K562 (cell line): ENCODE measurements at regions not wholly inside any gene's neighbourhood (a gene's known extent, or its start where the extent isn't known, plus 50 kb on each side); places are given as distances from the start of the nearest gene placed in this dataset.

Experiments
- ATAC-seq: fragments of 200-7000 bp; cut with Tn5 transposase; 3 replicates; pipeline ENCODE4 v1.9.1; 2020; ENCODE audit warnings: moderate library complexity
- BruUV-seq: library from RNA; stranded (reverse); fragments of 400-500 nt; replicated peaks from 2 replicates; lab custom pipeline; 2021; lab: Mats Ljungman, UMichigan
- CTCF ChIA-PET: fragments of 300-600 bp; formaldehyde crosslinking; extraction: SDS; loops from one replicate; lab custom pipeline; 2021; ENCODE audit warnings: low intra/inter-chr PET ratio; lab: Yijun Ruan, JAX
- POLR2A ChIA-PET: fragments of 300-600, 350-650 bp; sonication (Branson Sonifier 250); formaldehyde crosslinking; extraction: SDS; loops from one replicate; lab custom pipeline; 2021; ENCODE audit warnings: antibody characterized with exemption, inconsistent platforms; lab: Yijun Ruan, JAX
- DNase-seq, 4 experiments: peaks; one replicate each; pipeline versions ENCODE4 v3.0.0 to v3.0.0-alpha.2; 2011 to 2018; ENCODE audit warnings: low spot score in 3 of 4, mixed read lengths in 3 of 4; ENCODE audit errors: extremely low read depth in 1 of 4
- FAIRE-seq: peaks from 2 replicates; lab custom pipeline; 2011; peaks lifted over from hg19 to GRCh38; lab: Jason Lieb, UNC
- H2AFZ ChIP-seq: 2 replicates; pipeline ENCODE4 v1.6.0; 2011; ENCODE audit warnings: low read depth, low read length, control low read depth, inconsistent platforms
- H3K27ac ChIP-seq: fragments of 200-600 bp; 3 replicates; pipeline ENCODE4 v1.8.0; 2011; ENCODE audit warnings: low read depth, mild to moderate bottlenecking, control low read depth, inconsistent platforms, low read length, moderate library complexity, mixed read lengths; ENCODE audit errors: extremely low read depth
- H3K27me3 ChIP-seq, 2 experiments: fragments of 300-600 bp in 1 of 2; 2 replicates in 1 of 2; 3 replicates in 1 of 2; pipeline versions ENCODE4 v1.6.0 to v1.8.0; 2011; ENCODE audit warnings: inconsistent platforms in 2 of 2, low read length in 2 of 2, mild to moderate bottlenecking in 1 of 2, mixed read lengths in 1 of 2, moderate library complexity in 1 of 2; ENCODE audit not compliant: control insufficient read depth in 2 of 2, insufficient read depth in 2 of 2
- H3K36me3 ChIP-seq: fragments of 300-600 bp; 3 replicates; pipeline ENCODE4 v1.8.0; 2011; ENCODE audit warnings: mild to moderate bottlenecking, low read length, inconsistent platforms; ENCODE audit not compliant: control insufficient read depth, insufficient read depth
- H3K4me1 ChIP-seq, 2 experiments: fragments of 200-600 bp in 1 of 2; replicated peaks in 1 of 2; 2 replicates in 1 of 2; 3 replicates in 1 of 2; pipeline versions ENCODE4 v1.5.1 to v1.8.0; 2011; ENCODE audit warnings: inconsistent platforms in 2 of 2, low read length in 2 of 2, mild to moderate bottlenecking in 1 of 2, mixed read lengths in 1 of 2, moderate library complexity in 1 of 2; ENCODE audit not compliant: control insufficient read depth in 2 of 2, insufficient read depth in 2 of 2
- H3K4me2 ChIP-seq: 2 replicates; pipeline ENCODE4 v1.6.1; 2011; ENCODE audit warnings: low read length, control low read depth, inconsistent platforms, mixed read lengths; ENCODE audit not compliant: insufficient read depth
- H3K4me3 ChIP-seq: fragments of 200-600 bp; sonication (generic), shearing (Covaris generic); 2 replicates; pipeline ENCODE4 v1.5.1; 2016; ENCODE audit warnings: control low read depth, inconsistent platforms
- H3K79me2 ChIP-seq: fragments of 200-600 bp; 3 replicates; pipeline ENCODE4 v1.8.0; 2011; ENCODE audit warnings: low read length, inconsistent platforms; ENCODE audit not compliant: control insufficient read depth, insufficient read depth
- H3K9ac ChIP-seq, 2 experiments: 2 replicates each; pipeline versions ENCODE4 v1.6.0 to v1.6.1; 2011; ENCODE audit warnings: low read depth in 2 of 2, low read length in 2 of 2, control low read depth in 1 of 2, inconsistent platforms in 1 of 2, mild to moderate bottlenecking in 1 of 2, mixed read lengths in 1 of 2; ENCODE audit not compliant: insufficient read depth in 1 of 2
- H3K9me1 ChIP-seq: one replicate; pipeline ENCODE4 v1.6.0; 2011; ENCODE audit warnings: inconsistent platforms, mild to moderate bottlenecking, low read length, moderate library complexity; ENCODE audit not compliant: control insufficient read depth, insufficient read depth
- H3K9me3 ChIP-seq: replicated peaks from 2 replicates; pipeline ENCODE4 v1.5.1; 2011; ENCODE audit warnings: low read depth, low read length, inconsistent platforms; ENCODE audit not compliant: control insufficient read depth, insufficient read depth
- H4K20me1 ChIP-seq: replicated peaks from 2 replicates; pipeline ENCODE4 v1.6.1; 2011; ENCODE audit warnings: low read length, inconsistent platforms, mixed read lengths; ENCODE audit not compliant: control insufficient read depth, insufficient read depth
- DIDO1 ChIP-seq: fragments of 450-650 bp; IDR thresholded peaks from 2 replicates; pipeline ENCODE4 v1.6.1; 2016; ENCODE audit warnings: low read depth, missing biosample characterization, missing genetic modification characterization
- PTTG1 ChIP-seq: fragments of 450-650 bp; IDR thresholded peaks from 2 replicates; pipeline ENCODE4 v1.6.1; 2016; ENCODE audit warnings: low read depth, mild to moderate bottlenecking, missing genetic modification characterization, missing compliant biosample characterization
- SIN3A ChIP-seq, 2 experiments: fragments of 150-350 bp in 1 of 2; IDR thresholded peaks; 2 replicates each; pipeline ENCODE4 v1.6.1; 2011 to 2016; ENCODE audit warnings: borderline replicate concordance in 2 of 2, low read depth in 2 of 2, low read length in 2 of 2, mild to moderate bottlenecking in 2 of 2, moderate library complexity in 2 of 2; ENCODE audit not compliant: control insufficient read depth in 1 of 2
- ZBTB1 ChIP-seq: sonication (generic); formaldehyde crosslinking; IDR thresholded peaks from 2 replicates; pipeline ENCODE4 v1.8.1; 2023; ENCODE audit warnings: missing genetic modification reagents, low read depth, mild to moderate bottlenecking, borderline replicate concordance
- ZNF133 ChIP-seq: fragments of 250-450 bp; sonication (Bioruptor Pico); IDR thresholded peaks from 2 replicates; pipeline ENCODE4 v1.4.0; 2020; ENCODE audit warnings: mild to moderate bottlenecking
- WGBS: fragments of 100-300 bp; shearing (Covaris generic); methylation state at CpG from one replicate; pipeline ENCODE4 v1.1.6; 2016; ENCODE audit warnings: low coverage, mixed read lengths; ENCODE audit not compliant: insufficient coverage; ENCODE audit errors: missing lambda C conversion rate; 5-methylcytosine and 5-hydroxymethylcytosine counted together
- in situ Hi-C: fragments of 300-500 bp; cut with MboI; formaldehyde crosslinking; loops from 4 replicates; pipeline ENCODE4 v1.15.0; 2018; ENCODE audit warnings: inconsistent platforms, mixed read lengths
- intact Hi-C: fragments of 100-400 bp; cut with micrococcal nuclease; formaldehyde crosslinking; loops from 2 replicates; pipeline ENCODE4 v1.14.2; 2022
- TF ChIP-seq, protein P1 (sequence below): fragments of 450-650 bp; IDR thresholded peaks from one replicate; pipeline ENCODE4 v1.6.1; 2018; ENCODE audit warnings: mild to moderate bottlenecking, moderate library complexity; ENCODE audit not compliant: partially characterized antibody
- TF ChIP-seq, protein P2 (sequence below), 2 experiments: IDR thresholded peaks; 2 replicates each; pipeline ENCODE4 v1.6.1; 2011; ENCODE audit warnings: borderline replicate concordance in 1 of 2, control low read depth in 1 of 2, low read depth in 1 of 2, low read length in 1 of 2, mild to moderate bottlenecking in 1 of 2, mixed read lengths in 1 of 2, moderate library complexity in 1 of 2; ENCODE audit not compliant: insufficient read depth in 1 of 2, insufficient read length in 1 of 2, poor library complexity in 1 of 2, severe bottlenecking in 1 of 2; ENCODE audit errors: extremely low read depth in 1 of 2

DNA sequence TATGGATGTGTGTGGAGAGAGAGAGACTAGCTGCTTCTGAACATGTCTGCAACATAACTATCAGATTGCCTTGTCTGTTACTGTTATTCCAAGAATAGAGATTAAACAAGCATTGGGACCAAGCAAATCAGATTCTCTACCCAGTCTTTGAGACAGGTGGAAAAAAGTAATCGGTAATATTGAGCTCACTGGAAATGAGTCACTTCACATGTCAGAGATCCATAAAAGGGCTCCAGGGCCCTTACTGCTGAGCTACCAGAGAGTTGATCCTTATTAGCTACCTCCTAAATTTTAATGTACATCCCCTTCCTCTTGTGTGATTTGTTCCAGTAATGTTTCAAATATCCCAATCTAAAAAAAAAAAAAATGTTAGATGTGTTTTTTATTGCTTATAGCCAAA lies 2118.0 kb downstream of the PCDH9 start:
- no peak overlapping the region for H2AFZ ChIP-seq
- no peak overlapping the region for H3K9ac ChIP-seq
- TF ChIP-seq, protein P1, sequence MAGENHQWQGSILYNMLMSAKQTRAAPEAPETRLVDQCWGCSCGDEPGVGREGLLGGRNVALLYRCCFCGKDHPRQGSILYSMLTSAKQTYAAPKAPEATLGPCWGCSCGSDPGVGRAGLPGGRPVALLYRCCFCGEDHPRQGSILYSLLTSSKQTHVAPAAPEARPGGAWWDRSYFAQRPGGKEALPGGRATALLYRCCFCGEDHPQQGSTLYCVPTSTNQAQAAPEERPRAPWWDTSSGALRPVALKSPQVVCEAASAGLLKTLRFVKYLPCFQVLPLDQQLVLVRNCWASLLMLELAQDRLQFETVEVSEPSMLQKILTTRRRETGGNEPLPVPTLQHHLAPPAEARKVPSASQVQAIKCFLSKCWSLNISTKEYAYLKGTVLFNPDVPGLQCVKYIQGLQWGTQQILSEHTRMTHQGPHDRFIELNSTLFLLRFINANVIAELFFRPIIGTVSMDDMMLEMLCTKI = no peak
- TF ChIP-seq PTTG1 (no peak), SIN3A (IDR thresholded peaks at IDR 0.05; ENCODE audit: borderline replicate concordance in 2 of 2, control insufficient read depth in 1 of 2, low read depth in 2 of 2, low read length in 2 of 2) (no peak), ZNF133 (CRISPR knock-in tag) (no peak), DIDO1 (no peak), ZBTB1 (no peak)
- TF ChIP-seq, protein P2, sequence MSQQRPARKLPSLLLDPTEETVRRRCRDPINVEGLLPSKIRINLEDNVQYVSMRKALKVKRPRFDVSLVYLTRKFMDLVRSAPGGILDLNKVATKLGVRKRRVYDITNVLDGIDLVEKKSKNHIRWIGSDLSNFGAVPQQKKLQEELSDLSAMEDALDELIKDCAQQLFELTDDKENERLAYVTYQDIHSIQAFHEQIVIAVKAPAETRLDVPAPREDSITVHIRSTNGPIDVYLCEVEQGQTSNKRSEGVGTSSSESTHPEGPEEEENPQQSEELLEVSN (IDR thresholded peaks at IDR 0.05; ENCODE audit: borderline replicate concordance in 1 of 2, extremely low read depth in 1 of 2, insufficient read depth in 1 of 2, insufficient read length in 1 of 2, low read depth in 1 of 2, low read length in 1 of 2, poor library complexity in 1 of 2, severe bottlenecking in 1 of 2) = no peak
- H3K9me1 ChIP-seq = no peaks in the 10 kb centered on the region
- no peaks in the 10 kb centered on the region for H3K9me3 ChIP-seq
- H3K27me3 ChIP-seq = no peaks in the 10 kb centered on the region
- FAIRE-seq (no peak), DNase-seq (no peak), ATAC-seq (no peak)
- no peak overlapping the region for H3K4me3 ChIP-seq
- H3K79me2 ChIP-seq = no peaks in the 10 kb centered on the region
- ChIA-PET CTCF (no interaction called here), POLR2A (no interaction called here)
- intact Hi-C loops (no loop called here), in situ Hi-C loops (no loop called here)
- WGBS = 0% methylated on average over 1 of the region's 1 CpG
- BruUV-seq = no TSS peak
- H3K4me1 ChIP-seq = no peaks in the 10 kb centered on the region
- H4K20me1 ChIP-seq = no peaks in the 10 kb centered on the region
- no peaks in the 10 kb centered on the region for H3K36me3 ChIP-seq
- no peak overlapping the region for H3K27ac ChIP-seq
- H3K4me2 ChIP-seq = no peak overlapping the region
